GM18951 (cell line): ENCODE measurements at regions not wholly inside any gene's neighbourhood (a gene's known extent, or its start where the extent isn't known, plus 50 kb on each side); places are given as distances from the start of the nearest gene placed in this dataset.

Experiments
- POLR2A ChIP-seq: IDR thresholded peaks from 4 replicates; pipeline ENCODE4 v1.6.1; 2011; ENCODE audit warnings: mild to moderate bottlenecking; ENCODE audit not compliant: insufficient read length, insufficient read depth; ENCODE audit errors: extremely low read depth
- in situ Hi-C: fragments of 300-500 bp; cut with MboI; formaldehyde crosslinking; loops from one replicate; pipeline ENCODE4 v1.12.0; 2022; ENCODE audit warnings: low sequenced_read_pairs, mixed read lengths, inconsistent platforms; ENCODE audit not compliant: unreplicated experiment

- in situ Hi-C loops: no loop called here
- no peak for TF ChIP-seq POLR2A
Observed at GRCh38 chr1:199403531-199404116, 623.9 kb upstream of the NR5A2 start.

- no peak for TF ChIP-seq POLR2A
- in situ Hi-C loops: no loop called here
Observed at GRCh38 chr1:199404191-199404590, 623.3 kb upstream of the NR5A2 start.

GRCh38 chr1:199404976-199405375 lies 622.5 kb upstream of the NR5A2 start:
- no peak for TF ChIP-seq POLR2A
- in situ Hi-C loops: no loop called here

- in situ Hi-C loops: no loop called here
- no peak for TF ChIP-seq POLR2A
Observed at GRCh38 chr1:199405634-199406196, 621.8 kb upstream of the NR5A2 start.

- no peak for TF ChIP-seq POLR2A
- in situ Hi-C loops: no loop called here
Observed at GRCh38 chr1:199410462-199410861, 617.0 kb upstream of the NR5A2 start.

GRCh38 chr1:199411506-199411905 lies 616.0 kb upstream of the NR5A2 start:
- in situ Hi-C loops: no loop called here
- no peak for TF ChIP-seq POLR2A

GRCh38 chr1:199422206-199422605 lies 605.3 kb upstream of the NR5A2 start:
- TF ChIP-seq POLR2A: no peak
- in situ Hi-C loops: no loop called here

GRCh38 chr1:199447906-199448305 lies 579.6 kb upstream of the NR5A2 start:
- in situ Hi-C loops: no loop called here
- TF ChIP-seq POLR2A: no peak

- in situ Hi-C loops: no loop called here
- TF ChIP-seq POLR2A: no peak
Observed at GRCh38 chr1:199448646-199449045, 578.9 kb upstream of the NR5A2 start.

GRCh38 chr1:199449221-199449620 lies 578.3 kb upstream of the NR5A2 start:
- in situ Hi-C loops: no loop called here
- TF ChIP-seq POLR2A: no peak

- in situ Hi-C loops: loop anchor here (25.0 kb wide), 1 partner anchor 687 kb away; no protein-coding TSS in a partner anchor
- TF ChIP-seq POLR2A: no peak
Observed at GRCh38 chr1:199449681-199450080, 577.8 kb upstream of the NR5A2 start.

GRCh38 chr1:199452627-199453026 lies 574.9 kb upstream of the NR5A2 start:
- in situ Hi-C loops: loop anchor here (25.0 kb wide), 1 partner anchor 690 kb away; no protein-coding TSS in a partner anchor
- TF ChIP-seq POLR2A: no peak

- in situ Hi-C loops: loop anchor here (25.0 kb wide), 1 partner anchor 691 kb away; no protein-coding TSS in a partner anchor
- TF ChIP-seq POLR2A: no peak
Observed at GRCh38 chr1:199453723-199454122, 573.8 kb upstream of the NR5A2 start.

- no peak for TF ChIP-seq POLR2A
- in situ Hi-C loops: loop anchor here (25.0 kb wide), 1 partner anchor 699 kb away; no protein-coding TSS in a partner anchor
Observed at GRCh38 chr1:199460933-199461332, 566.6 kb upstream of the NR5A2 start.
